ENCODE measurements at regions not wholly inside any gene's neighbourhood (a gene's known extent, or its start where the extent isn't known, plus 50 kb on each side); places are given as distances from the start of the nearest gene placed in this dataset.

DNA sequence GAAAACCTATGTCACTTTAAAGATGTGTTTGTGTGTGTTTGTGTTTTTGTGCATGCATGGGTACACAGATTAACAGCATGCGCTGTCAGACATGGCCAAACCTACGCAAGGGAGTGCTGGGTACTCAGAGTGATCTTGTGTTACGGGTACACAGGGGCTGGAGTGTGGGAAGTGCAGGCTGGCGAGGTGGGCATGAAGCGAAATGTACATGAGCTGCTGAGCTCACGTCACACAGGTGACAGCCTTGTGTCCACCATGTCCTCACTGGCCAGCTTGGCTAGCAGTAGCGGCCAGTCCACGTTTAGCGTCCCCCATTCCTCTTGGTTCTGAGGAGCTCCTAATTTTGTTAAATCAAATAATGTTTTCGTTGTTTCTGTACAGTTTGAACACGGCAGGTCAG, 979.7 kb upstream of the TMEM132C start:
- TF ChIP-seq EZH2 (IDR thresholded peaks at IDR 0.05; ENCODE audit: insufficient read depth, poor library complexity, severe bottlenecking): no peak
- TF ChIP-seq EZH2phosphoT487 (IDR thresholded peaks at IDR 0.05; ENCODE audit: insufficient read depth, low read depth): no peak

All from GM23248 (cell line).